IMR-90 (cell line): ENCODE measurements at regions not wholly inside any gene's neighbourhood (a gene's known extent, or its start where the extent isn't known, plus 50 kb on each side); places are given as distances from the start of the nearest gene placed in this dataset.

Source experiments
- ATAC-seq: fragments of 200-7000 bp; cut with Tn5 transposase; 2 replicates; pipeline ENCODE4 v1.9.1; 2020; ENCODE audit warnings: low read depth, mild to moderate bottlenecking, moderate library complexity
- BruUV-seq: library from RNA; stranded (reverse); fragments of 400-500 nt; replicated peaks from 2 replicates; lab custom pipeline; 2021; lab: Mats Ljungman, UMichigan
- CTCF ChIA-PET: fragments of 300-600 bp; formaldehyde crosslinking; extraction: SDS; loops from one replicate; lab custom pipeline; 2021; ENCODE audit warnings: antibody characterized with exemption; lab: Yijun Ruan, JAX
- POLR2A ChIA-PET: fragments of 300-600 bp; sonication (Branson Sonifier 250); formaldehyde crosslinking; loops from one replicate; lab custom pipeline; 2022; ENCODE audit warnings: antibody characterized with exemption; ENCODE audit not compliant: unreplicated experiment; lab: Charles Lee
- DNase-seq: peaks from one replicate; pipeline ENCODE4 v3.0.0; 2013
- H2AFZ ChIP-seq: replicated peaks from 2 replicates; pipeline ENCODE3; 2013; ENCODE audit warnings: low read length, mild to moderate bottlenecking; ENCODE audit not compliant: poor library complexity
- H2AK5ac ChIP-seq: 2 replicates; pipeline ENCODE4 v1.6.1; 2013; ENCODE audit warnings: low read depth, low read length, inconsistent platforms
- H2AK9ac ChIP-seq: replicated peaks from 2 replicates; pipeline ENCODE3; 2013; ENCODE audit warnings: mild to moderate bottlenecking, low read depth, low read length, moderate library complexity; ENCODE audit not compliant: poor library complexity
- H2BK120ac ChIP-seq: 2 replicates; pipeline ENCODE4 v1.6.1; 2013; ENCODE audit warnings: low read depth, low read length, inconsistent platforms
- H2BK15ac ChIP-seq: 3 replicates; pipeline ENCODE4 v1.6.1; 2013; ENCODE audit warnings: low read depth, low read length, inconsistent platforms
- H2BK20ac ChIP-seq: 2 replicates; pipeline ENCODE4 v1.6.1; 2013; ENCODE audit warnings: low read depth, mild to moderate bottlenecking, inconsistent platforms, low read length, moderate library complexity
- H2BK5ac ChIP-seq: 2 replicates; pipeline ENCODE4 v1.6.1; 2013; ENCODE audit warnings: mild to moderate bottlenecking, low read depth, low read length, inconsistent platforms; ENCODE audit not compliant: poor library complexity, severe bottlenecking
- H3K14ac ChIP-seq: replicated peaks from 2 replicates; pipeline ENCODE4 v1.6.1; 2013; ENCODE audit warnings: low read depth, low read length, inconsistent platforms
- H3K18ac ChIP-seq: 2 replicates; pipeline ENCODE4 v1.6.1; 2013; ENCODE audit warnings: low read depth, low read length, control low read depth
- H3K23ac ChIP-seq: 2 replicates; pipeline ENCODE4 v1.6.1; 2013; ENCODE audit warnings: low read depth, low read length, inconsistent platforms
- H3K27ac ChIP-seq: 2 replicates; pipeline ENCODE4 v1.5.1; 2013; ENCODE audit warnings: mild to moderate bottlenecking, control low read depth, low read length; ENCODE audit not compliant: insufficient read depth
- H3K27me3 ChIP-seq: 2 replicates; pipeline ENCODE4 v1.6.1; 2013; ENCODE audit warnings: low read length; ENCODE audit not compliant: control insufficient read depth, insufficient read depth
- H3K36me3 ChIP-seq: 2 replicates; pipeline ENCODE4 v1.6.1; 2013; ENCODE audit warnings: low read length, mixed read lengths; ENCODE audit not compliant: control insufficient read depth, insufficient read depth
- H3K4ac ChIP-seq: 2 replicates; pipeline ENCODE4 v1.6.1; 2013; ENCODE audit warnings: low read depth, low read length, inconsistent platforms
- H3K4me1 ChIP-seq: 2 replicates; pipeline ENCODE4 v1.6.1; 2013; ENCODE audit warnings: low read length, mixed read lengths; ENCODE audit not compliant: control insufficient read depth, insufficient read depth
- H3K4me2 ChIP-seq: 2 replicates; pipeline ENCODE4 v1.6.1; 2013; ENCODE audit warnings: low read depth, mild to moderate bottlenecking, control low read depth, low read length, moderate library complexity
- H3K4me3 ChIP-seq: 2 replicates; pipeline ENCODE4 v1.5.1; 2013; ENCODE audit warnings: low read depth, mild to moderate bottlenecking, control low read depth, low read length, moderate library complexity; ENCODE audit not compliant: insufficient read depth
- H3K56ac ChIP-seq: 2 replicates; pipeline ENCODE4 v1.6.1; 2013; ENCODE audit warnings: low read length, inconsistent platforms; ENCODE audit not compliant: insufficient read depth; ENCODE audit errors: extremely low read depth
- H3K79me1 ChIP-seq, 2 experiments: 2 replicates each; pipeline ENCODE4 v1.6.1; 2013; ENCODE audit warnings: low read length in 2 of 2, inconsistent platforms in 1 of 2, low read depth in 1 of 2
- H3K9ac ChIP-seq: 2 replicates; pipeline ENCODE4 v1.6.1; 2013; ENCODE audit warnings: low read depth, low read length, control low read depth
- H3K9me1 ChIP-seq: 2 replicates; pipeline ENCODE4 v1.6.1; 2013; ENCODE audit warnings: low read length, inconsistent platforms; ENCODE audit not compliant: insufficient read depth
- H3K9me3 ChIP-seq: 2 replicates; pipeline ENCODE4 v1.6.1; 2013; ENCODE audit warnings: low read length; ENCODE audit not compliant: control insufficient read depth, insufficient read depth
- H4K20me1 ChIP-seq: 2 replicates; pipeline ENCODE4 v1.6.1; 2013; ENCODE audit warnings: low read length, inconsistent platforms; ENCODE audit not compliant: insufficient read depth
- H4K5ac ChIP-seq: 2 replicates; pipeline ENCODE4 v1.6.1; 2013; ENCODE audit warnings: mild to moderate bottlenecking, low read depth, low read length, control low read depth
- H4K8ac ChIP-seq, 2 experiments: 2 replicates each; pipeline ENCODE4 v1.6.1; 2013; ENCODE audit warnings: low read depth in 2 of 2, low read length in 2 of 2, control low read depth in 1 of 2, inconsistent platforms in 1 of 2
- H4K91ac ChIP-seq: 2 replicates; pipeline ENCODE4 v1.6.1; 2013; ENCODE audit warnings: low read depth, low read length, inconsistent platforms; ENCODE audit not compliant: insufficient read depth
- CEBPB ChIP-seq: IDR thresholded peaks from 2 replicates; pipeline ENCODE4 v1.6.1; 2012; ENCODE audit warnings: low read depth, low read length, improper control_type of control experiment
- MAFK ChIP-seq: IDR thresholded peaks from 2 replicates; pipeline ENCODE4 v1.6.1; 2012; ENCODE audit warnings: low read depth, low read length, improper control_type of control experiment
- WGBS, 2 experiments: methylation state at CpG; one replicate each; pipeline versions ENCODE4 v1.1.5 to v1.1.7; 2013; ENCODE audit warnings: missing lambda C conversion rate in 2 of 2; ENCODE audit not compliant: insufficient read length in 1 of 2; ENCODE audit errors: extremely low coverage in 2 of 2; 5-methylcytosine and 5-hydroxymethylcytosine counted together
- dilution Hi-C: fragments of 300-500 bp; cut with HindIII; formaldehyde crosslinking; loops from one replicate; pipeline ENCODE4 v1.14.3; 2018; ENCODE audit warnings: low sequenced_read_pairs; ENCODE audit not compliant: unreplicated experiment
- in situ Hi-C: fragments of 300-500 bp; cut with MboI; formaldehyde crosslinking; loops from 3 replicates; pipeline ENCODE4 v1.14.3; 2019; ENCODE audit warnings: low sequenced_read_pairs, inconsistent platforms, mixed read lengths
- intact Hi-C: fragments of 100-400 bp; cut with micrococcal nuclease; formaldehyde crosslinking; loops from 2 replicates; pipeline ENCODE4 v1.10.0; 2022

DNA sequence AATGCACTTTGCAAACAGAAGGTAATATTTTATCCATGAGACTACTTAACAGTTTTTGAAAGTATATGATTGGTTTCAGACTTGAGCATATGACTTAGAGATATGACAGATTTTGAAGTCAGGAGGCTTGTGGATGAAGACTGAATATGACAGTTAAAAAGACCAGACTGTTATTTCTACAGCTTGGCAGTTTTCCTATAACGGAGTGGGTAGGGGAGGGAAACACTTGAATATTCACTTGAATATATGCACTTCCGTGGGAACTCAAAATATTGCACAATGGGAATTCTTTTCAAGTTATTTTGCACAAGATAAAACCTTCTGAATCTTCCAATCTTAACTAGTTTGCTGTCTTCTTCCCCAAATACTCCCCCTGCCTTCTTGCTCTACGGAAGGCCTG, 64.6 kb upstream of the ACKR3 start:
- H3K4me3 ChIP-seq = no peak overlapping the region
- intact Hi-C loops = no loop called here

More for the DNA sequence above, 64.6 kb upstream of the ACKR3 start:
- Histone ChIP-seq H3K23ac (no peak overlapping the region), H3K18ac (no peak overlapping the region), H3K4ac (no peak overlapping the region), H2BK5ac (no peak overlapping the region), H3K56ac (no peak overlapping the region), H3K9ac (no peak overlapping the region), H3K9me3 (peaks cover 2% of the 10 kb centered on the region; the same call in 1 of the 2 replicates), H3K79me1 (no peaks in the 10 kb centered on the region), H4K20me1 (no peaks in the 10 kb centered on the region), H4K8ac (no peak overlapping the region), H3K14ac (no peak overlapping the region), H3K36me3 (no peaks in the 10 kb centered on the region), H3K27ac (no peak overlapping the region), H3K9me1 (no peaks in the 10 kb centered on the region), H2AK5ac (no peak overlapping the region), H3K27me3 (peaks cover 9% of the 10 kb centered on the region; the same call in 1 of the 2 replicates), H2BK20ac (no peak overlapping the region), H2AFZ (no peak overlapping the region), H4K91ac (no peak overlapping the region), H3K4me1 (no peaks in the 10 kb centered on the region), H2BK15ac (no peak overlapping the region), H2BK120ac (no peak overlapping the region), H4K5ac (no peak overlapping the region), H3K4me2 (no peak overlapping the region), H2AK9ac (no peak overlapping the region)
- no TSS peak for BruUV-seq
- CTCF ChIA-PET = no interaction called here
- ATAC-seq = no peak
- POLR2A ChIA-PET = no interaction called here
- TF ChIP-seq MAFK (no peak), CEBPB (peak; percentile 13; the same call in 1 of the 2 replicates)
- in situ Hi-C loops (loop anchor here (25.0 kb wide), 1 partner anchor 1057 kb away; the partner anchor contains the start of gene PRLH), dilution Hi-C loops (no loop called here)
- no peak for DNase-seq
- WGBS, 2 experiments = no CpG with 5 or more reads among the region's 3 CpGs
